ENCODE measurements at regions not wholly inside any gene's neighbourhood (a gene's known extent, or its start where the extent isn't known, plus 50 kb on each side); places are given as distances from the start of the nearest gene placed in this dataset.

GRCh38 chr12:30828686-30829085, 73.9 kb upstream of the CAPRIN2 start:
- no peak for DNase-seq (ENCODE audit: low read depth in 4 of 4, low spot score in 3 of 4)

- DNase-seq (ENCODE audit: low read depth in 4 of 4, low spot score in 3 of 4) = no peak
These were observed 72.6 kb upstream of the CAPRIN2 start for GRCh38 chr12:30827101-30828066.

GRCh38 chr12:30826276-30826675, 71.5 kb upstream of the CAPRIN2 start:
- DNase-seq (ENCODE audit: low read depth in 4 of 4, low spot score in 3 of 4) = no peak

- DNase-seq (ENCODE audit: low read depth in 4 of 4, low spot score in 3 of 4) = no peak
These were observed 70.6 kb upstream of the CAPRIN2 start for GRCh38 chr12:30825341-30825740.

- DNase-seq (ENCODE audit: low read depth in 4 of 4, low spot score in 3 of 4) = no peak
These were observed 69.6 kb upstream of the CAPRIN2 start for GRCh38 chr12:30824311-30824710.

GRCh38 chr12:30823764-30824163, 69.0 kb upstream of the CAPRIN2 start:
- no peak for DNase-seq (ENCODE audit: low read depth in 4 of 4, low spot score in 3 of 4)

- peak; percentile 12 to 54 (median 36) for DNase-seq (ENCODE audit: low read depth in 4 of 4, low spot score in 3 of 4)
These were observed 68.5 kb upstream of the CAPRIN2 start for GRCh38 chr12:30823156-30823699.

- DNase-seq (ENCODE audit: low read depth in 4 of 4, low spot score in 3 of 4) = peak; percentile 41 to 58 (median 49)
These were observed 67.8 kb upstream of the CAPRIN2 start for GRCh38 chr12:30822385-30823155.

- no peak for DNase-seq (ENCODE audit: low read depth in 4 of 4, low spot score in 3 of 4)
These were observed 65.7 kb upstream of the CAPRIN2 start for GRCh38 chr12:30820406-30820946.

GRCh38 chr12:30818562-30818961, 63.8 kb upstream of the CAPRIN2 start:
- DNase-seq (ENCODE audit: low read depth in 4 of 4, low spot score in 3 of 4) = no peak

- DNase-seq (ENCODE audit: low read depth in 4 of 4, low spot score in 3 of 4) = no peak
These were observed 62.2 kb upstream of the CAPRIN2 start for GRCh38 chr12:30816742-30817465.

GRCh38 chr12:30814295-30814655, 59.5 kb upstream of the CAPRIN2 start:
- no peak for DNase-seq (ENCODE audit: low read depth in 4 of 4, low spot score in 3 of 4)

- no peak for DNase-seq (ENCODE audit: low read depth in 4 of 4, low spot score in 3 of 4)
These were observed 59.0 kb upstream of the CAPRIN2 start for GRCh38 chr12:30813525-30814294.

GRCh38 chr12:30811966-30812365, 57.2 kb upstream of the CAPRIN2 start:
- DNase-seq (ENCODE audit: low read depth in 4 of 4, low spot score in 3 of 4) = no peak

GRCh38 chr12:30810918-30811317, 56.2 kb upstream of the CAPRIN2 start:
- no peak for DNase-seq (ENCODE audit: low read depth in 4 of 4, low spot score in 3 of 4)

- no peak for DNase-seq (ENCODE audit: low read depth in 4 of 4, low spot score in 3 of 4)
These were observed 52.9 kb upstream of the CAPRIN2 start for GRCh38 chr12:30807695-30808034.

GRCh38 chr12:30806989-30807694, 52.4 kb upstream of the CAPRIN2 start:
- peak in 1 of 4 donors; percentile 38 for DNase-seq (ENCODE audit: low read depth in 4 of 4, low spot score in 3 of 4)

GRCh38 chr12:30805959-30806358, 51.2 kb upstream of the CAPRIN2 start:
- no peak for DNase-seq (ENCODE audit: low read depth in 4 of 4, low spot score in 3 of 4)

Measured in right renal pelvis (tissue), 4 donors.